ENCODE measurements at regions not wholly inside any gene's neighbourhood (a gene's known extent, or its start where the extent isn't known, plus 50 kb on each side); places are given as distances from the start of the nearest gene placed in this dataset.

GRCh38 chr5:113705657-113706056, 192.2 kb downstream of the YTHDC2 start:
- TF ChIP-seq JUND (IDR thresholded peaks at IDR 0.05) = no peak
- TF ChIP-seq YY1 (IDR thresholded peaks at IDR 0.05; ENCODE audit: extremely low read depth, insufficient replicate concordance, low read depth, low read length) = no peak
- TF ChIP-seq TCF7L2 (IDR thresholded peaks at IDR 0.05; ENCODE audit: borderline replicate concordance, extremely low read depth, insufficient read depth, insufficient read length) = no peak
- no peak for TF ChIP-seq EGR1 (IDR thresholded peaks at IDR 0.05; ENCODE audit: low read depth)
- no peak for TF ChIP-seq ZFX (IDR thresholded peaks at IDR 0.05)
- TF ChIP-seq POLR2AphosphoS5 (IDR thresholded peaks at IDR 0.05; ENCODE audit: low read depth, low read length) = no peak
- TF ChIP-seq, protein P1, sequence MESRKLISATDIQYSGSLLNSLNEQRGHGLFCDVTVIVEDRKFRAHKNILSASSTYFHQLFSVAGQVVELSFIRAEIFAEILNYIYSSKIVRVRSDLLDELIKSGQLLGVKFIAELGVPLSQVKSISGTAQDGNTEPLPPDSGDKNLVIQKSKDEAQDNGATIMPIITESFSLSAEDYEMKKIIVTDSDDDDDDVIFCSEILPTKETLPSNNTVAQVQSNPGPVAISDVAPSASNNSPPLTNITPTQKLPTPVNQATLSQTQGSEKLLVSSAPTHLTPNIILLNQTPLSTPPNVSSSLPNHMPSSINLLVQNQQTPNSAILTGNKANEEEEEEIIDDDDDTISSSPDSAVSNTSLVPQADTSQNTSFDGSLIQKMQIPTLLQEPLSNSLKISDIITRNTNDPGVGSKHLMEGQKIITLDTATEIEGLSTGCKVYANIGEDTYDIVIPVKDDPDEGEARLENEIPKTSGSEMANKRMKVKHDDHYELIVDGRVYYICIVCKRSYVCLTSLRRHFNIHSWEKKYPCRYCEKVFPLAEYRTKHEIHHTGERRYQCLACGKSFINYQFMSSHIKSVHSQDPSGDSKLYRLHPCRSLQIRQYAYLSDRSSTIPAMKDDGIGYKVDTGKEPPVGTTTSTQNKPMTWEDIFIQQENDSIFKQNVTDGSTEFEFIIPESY (IDR thresholded peaks at IDR 0.05; ENCODE audit: extremely low read depth, insufficient replicate concordance, low read length) = no peak
- no peak for TF ChIP-seq CTCF (IDR thresholded peaks at IDR 0.05 in 2 of 3, conservative IDR thresholded peaks at IDR 0.05 in 1 of 3; ENCODE audit: borderline replicate concordance in 1 of 3, insufficient read depth in 1 of 3, low read depth in 2 of 3, low read length in 2 of 3)
- no peak for TF ChIP-seq FOSL1 (IDR thresholded peaks at IDR 0.05; ENCODE audit: low read depth)
- H3K27me3 ChIP-seq (ENCODE audit: insufficient read depth, low read length) = peaks cover 23% of the 10 kb centered on the region; the same call in 1 of the 2 replicates
- no peak overlapping the region for H3K4me3 ChIP-seq (replicated peaks in 1 of 2; ENCODE audit: low read depth in 1 of 2, low read length in 2 of 2)
- H3K4me1 ChIP-seq (ENCODE audit: control insufficient read depth in 1 of 2, insufficient read depth in 2 of 2, low read length in 2 of 2) = no peaks in the 10 kb centered on the region
- H4K20me1 ChIP-seq (ENCODE audit: insufficient read depth) = no peaks in the 10 kb centered on the region
- H2AFZ ChIP-seq (ENCODE audit: low read depth, low read length, poor library complexity, severe bottlenecking) = no peak overlapping the region
- no peaks in the 10 kb centered on the region for H3K79me2 ChIP-seq (ENCODE audit: insufficient read depth, low read length)
- no peaks in the 10 kb centered on the region for H3K9me3 ChIP-seq (ENCODE audit: control insufficient read depth in 1 of 2, insufficient read depth in 1 of 2, low read depth in 1 of 2, low read length in 2 of 2)
- ChIA-PET POLR2A (no interaction called here), RAD21 (ENCODE audit: low non-redundant PET in 1 of 2, low total read pairs in 2 of 2, uncharacterized antibody in 2 of 2, unreplicated experiment in 2 of 2) (no interaction called here), CTCF (no interaction called here)
- intact Hi-C loops (cut with micrococcal nuclease) = no loop called here
- H3K4me2 ChIP-seq (ENCODE audit: low read length) = no peak overlapping the region
- 0 out of 2 replicates have a peak, but pooled peaks cover 4% of the 10 kb centered on the region for H3K9me2 ChIP-seq (ENCODE audit: insufficient read depth)
- ATAC-seq = no peak
- no peak for DNase-seq (ENCODE audit: low read depth, low spot score)
- H3K36me3 ChIP-seq (ENCODE audit: control insufficient read depth in 1 of 2, insufficient read depth in 2 of 2, low read length in 2 of 2) = no peaks in the 10 kb centered on the region
- no peak overlapping the region for H3K9ac ChIP-seq (ENCODE audit: low read length)
- no peak overlapping the region for H3K27ac ChIP-seq (ENCODE audit: low read depth, low read length)
- no TSS peak for BruUV-seq (replicated peaks)
